Esophagus muscularis mucosa (tissue), 4 donors: ENCODE measurements at regions not wholly inside any gene's neighbourhood (a gene's known extent, or its start where the extent isn't known, plus 50 kb on each side); places are given as distances from the start of the nearest gene placed in this dataset.
"Not testable (repeated sequence)": the region's sequence is repeated elsewhere in the genome, so short reads cannot be mapped to it uniquely, and the experiment has no call there.

ENCODE experiments used
- DNase-seq: peaks from one replicate; pipeline ENCODE4 v3.0.0-alpha.2; 2017; ENCODE audit errors: extremely low spot score
- H3K27ac ChIP-seq, 4 donors: fragments of 200-600 bp; sonication (generic); replicated peaks in 1 of 4; 1 replicate in 3 of 4; 2 replicates in 1 of 4; pipeline ENCODE4 v1.5.1; 2016 to 2019; ENCODE audit warnings: mild to moderate bottlenecking in 1 of 4
- H3K27me3 ChIP-seq, 4 donors: fragments of 200-600 bp; sonication (generic); one replicate each; pipeline versions ENCODE4 v1.5.1 to v1.6.0; 2016 to 2019
- H3K36me3 ChIP-seq, 4 donors: fragments of 200-600 bp; sonication (generic); one replicate each; pipeline ENCODE4 v1.5.1; 2016 to 2019
- H3K4me1 ChIP-seq, 4 donors: fragments of 200-600 bp; sonication (generic); one replicate each; pipeline ENCODE4 v1.5.1; 2016 to 2019
- H3K4me3 ChIP-seq, 4 donors: fragments of 200-600 bp; sonication (generic); 1 replicate in 2 of 4; 2 replicates in 2 of 4; pipeline ENCODE4 v1.5.1; 2016 to 2019; ENCODE audit warnings: mild to moderate bottlenecking in 4 of 4, moderate library complexity in 1 of 4
- H3K9me3 ChIP-seq, 4 donors: fragments of 200-600 bp; sonication (generic); 1 replicate in 3 of 4; 2 replicates in 1 of 4; pipeline ENCODE4 v1.5.1; 2016 to 2019
- CTCF ChIP-seq, 3 experiments: fragments of 200-600 bp in 2 of 3; fragments of 450-650 bp in 1 of 3; sonication (generic) in 2 of 3; IDR thresholded peaks; one replicate each; pipeline ENCODE4 v1.5.1; 2017 to 2019; ENCODE audit warnings: antibody characterized with exemption in 3 of 3, mild to moderate bottlenecking in 2 of 3, moderate library complexity in 1 of 3
- EP300 ChIP-seq: sonication (generic); formaldehyde crosslinking; IDR thresholded peaks from one replicate; pipeline ENCODE4 v1.6.1; 2017; ENCODE audit warnings: antibody characterized with exemption
- POLR2A ChIP-seq: fragments of 450-650 bp; IDR thresholded peaks from one replicate; pipeline ENCODE4 v1.6.1; 2017; ENCODE audit warnings: antibody characterized with exemption, moderate library complexity, mild to moderate bottlenecking, low read depth
- POLR2AphosphoS5 ChIP-seq, 2 donors: sonication (generic); formaldehyde crosslinking; IDR thresholded peaks; one replicate each; pipeline ENCODE4 v1.6.1; 2017; ENCODE audit warnings: antibody characterized with exemption in 2 of 2
- WGBS: methylation state at CpG from one replicate; pipeline ENCODE4 v1.1.5; 2018; 5-methylcytosine and 5-hydroxymethylcytosine counted together
- intact Hi-C: fragments of 100-400 bp; cut with DNase I; formaldehyde crosslinking; loops from one replicate; pipeline ENCODE4 v1.15.1; 2023

GRCh38 chr9:106025453-106025852 is 331.1 kb downstream of the TMEM38B start:
- TF ChIP-seq EP300 (no peak), POLR2A (no peak), CTCF (IDR thresholded peaks at IDR 0.05) (no peak), POLR2AphosphoS5 (IDR thresholded peaks at IDR 0.05) (no peak)
- no peak for DNase-seq
- no peak overlapping the region for H3K4me3 ChIP-seq
- intact Hi-C loops = no loop called here
- H3K9me3 ChIP-seq = no peaks in the 10 kb centered on the region
- H3K27me3 ChIP-seq = no peaks in the 10 kb centered on the region
- H3K4me1 ChIP-seq = no peaks in the 10 kb centered on the region
- WGBS = 57% methylated on average over 4 of the region's 4 CpGs
- no peak overlapping the region for H3K27ac ChIP-seq
- H3K36me3 ChIP-seq = no peaks in the 10 kb centered on the region

- H3K4me1 ChIP-seq, intact Hi-C loops, H3K4me3 ChIP-seq, DNase-seq, H3K9me3 ChIP-seq, H3K36me3 ChIP-seq, H3K27me3 ChIP-seq, H3K27ac ChIP-seq: not testable (repeated sequence)
- WGBS = 89% methylated on average over 3 of the region's 3 CpGs
Measured at GRCh38 chr9:106030146-106030545, 335.8 kb downstream of the TMEM38B start.

GRCh38 chr9:106032978-106033377 is 338.6 kb downstream of the TMEM38B start:
- Histone ChIP-seq H3K9me3 (no peaks in the 10 kb centered on the region), H3K36me3 (no peaks in the 10 kb centered on the region), H3K27ac (no peak overlapping the region), H3K4me3 (no peak overlapping the region), H3K27me3 (no peaks in the 10 kb centered on the region), H3K4me1 (peaks cover 0 to 3% (median under 1%) of the 10 kb centered on the region in 4 donors)
- intact Hi-C loops = no loop called here
- TF ChIP-seq POLR2AphosphoS5 (IDR thresholded peaks at IDR 0.05) (no peak), EP300 (no peak), POLR2A (no peak), CTCF (IDR thresholded peaks at IDR 0.05) (no peak)
- DNase-seq = no peak
- 80% methylated on average over 3 of the region's 3 CpGs for WGBS

GRCh38 chr9:106035806-106036205 is 341.5 kb downstream of the TMEM38B start:
- intact Hi-C loops = no loop called here
- no peak overlapping the region for H3K4me3 ChIP-seq
- H3K9me3 ChIP-seq = no peaks in the 10 kb centered on the region
- H3K27me3 ChIP-seq = no peaks in the 10 kb centered on the region
- H3K27ac ChIP-seq = no peak overlapping the region
- TF ChIP-seq EP300 (no peak), POLR2A (no peak)
- H3K4me1 ChIP-seq = peaks cover 0 to 16% (median 6%) of the 10 kb centered on the region in 4 donors
- H3K36me3 ChIP-seq = no peaks in the 10 kb centered on the region
- DNase-seq = no peak

- no peaks in the 10 kb centered on the region for H3K36me3 ChIP-seq
- H3K27me3 ChIP-seq = no peaks in the 10 kb centered on the region
- intact Hi-C loops = no loop called here
- H3K4me1 ChIP-seq = peaks cover 0 to 16% (median 6%) of the 10 kb centered on the region in 4 donors
- H3K27ac ChIP-seq = no peak overlapping the region
- 71% methylated on average over 1 of the region's 1 CpG for WGBS
- no peak overlapping the region for H3K4me3 ChIP-seq
- H3K9me3 ChIP-seq = no peaks in the 10 kb centered on the region
- TF ChIP-seq POLR2A (no peak), EP300 (no peak), POLR2AphosphoS5 (IDR thresholded peaks at IDR 0.05) (no peak), CTCF (IDR thresholded peaks at IDR 0.05) (no peak)
- no peak for DNase-seq
Measured at GRCh38 chr9:106038266-106039001, 344.1 kb downstream of the TMEM38B start.
